Activated CD4-positive, alpha-beta T cell treated with anti-CD3 and anti-CD28 coated beads, Interleukin-2, amount 10 ng/mL, durations not matched to agents 24 days and 14 days (primary cell): ENCODE measurements at regions not wholly inside any gene's neighbourhood (a gene's known extent, or its start where the extent isn't known, plus 50 kb on each side); places are given as distances from the start of the nearest gene placed in this dataset.
"Not testable (repeated sequence)": the region's sequence is repeated elsewhere in the genome, so short reads cannot be mapped to it uniquely, and the experiment has no call there.

Experiments
- DNase-seq: peaks from one replicate; pipeline ENCODE4 v3.0.0; 2022
- H3K27ac Mint-ChIP-seq: one replicate; pipeline ENCODE4 v1.8.0; 2022; ENCODE audit warnings: mild to moderate bottlenecking, mixed read lengths
- H3K27me3 Mint-ChIP-seq: one replicate; pipeline ENCODE4 v1.8.0; 2022; ENCODE audit warnings: mixed read lengths
- H3K36me3 Mint-ChIP-seq: one replicate; pipeline ENCODE4 v1.8.0; 2022; ENCODE audit warnings: low read depth, mild to moderate bottlenecking, mixed read lengths
- H3K4me1 Mint-ChIP-seq: one replicate; pipeline ENCODE4 v1.8.0; 2021; ENCODE audit warnings: mixed read lengths
- H3K4me3 Mint-ChIP-seq: one replicate; pipeline ENCODE4 v1.8.0; 2022; ENCODE audit warnings: mild to moderate bottlenecking, moderate library complexity, mixed read lengths
- H3K9me3 Mint-ChIP-seq: one replicate; pipeline ENCODE4 v1.8.0; 2021; ENCODE audit warnings: mixed read lengths
- intact Hi-C: fragments of 100-400 bp; cut with micrococcal nuclease; formaldehyde crosslinking; loops from one replicate; pipeline ENCODE4 v1.15.1; 2023

DNA sequence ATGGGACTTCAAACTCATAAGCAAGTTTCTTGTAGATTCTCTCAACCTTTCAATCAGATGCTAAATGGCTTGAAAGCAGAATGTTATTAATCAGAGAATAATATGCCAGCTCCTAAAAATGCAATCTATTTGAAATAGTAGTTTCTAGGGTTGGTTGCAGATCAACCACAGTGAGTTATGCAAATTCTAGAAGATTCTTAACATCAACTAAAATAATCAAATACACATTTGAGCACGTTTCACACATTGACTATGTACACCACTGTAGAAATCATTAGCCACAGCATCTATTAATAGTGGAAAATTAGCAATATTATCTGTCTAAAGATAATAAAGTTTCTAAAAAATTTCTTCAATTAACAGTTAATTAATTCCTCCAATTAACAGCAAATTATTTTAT lies 141.9 kb upstream of the GJE1 start:
- Mint-ChIP-seq H3K36me3 (no peaks in the 10 kb centered on the region), H3K4me3 (no peak overlapping the region), H3K9me3 (no peaks in the 10 kb centered on the region), H3K27me3 (no peaks in the 10 kb centered on the region), H3K27ac (no peak overlapping the region), H3K4me1 (no peaks in the 10 kb centered on the region)
- intact Hi-C loops = no loop called here
- DNase-seq = no peak

- no peaks in the 10 kb centered on the region for H3K4me1 Mint-ChIP-seq
- H3K27me3 Mint-ChIP-seq = peaks cover 2% of the 10 kb centered on the region
- H3K36me3 Mint-ChIP-seq = no peaks in the 10 kb centered on the region
- no peak for DNase-seq
- H3K4me3 Mint-ChIP-seq = no peak overlapping the region
- no peaks in the 10 kb centered on the region for H3K9me3 Mint-ChIP-seq
- intact Hi-C loops = loop anchor here (1.0 kb wide), 1 partner anchor 123 kb away; no protein-coding TSS in a partner anchor
- H3K27ac Mint-ChIP-seq = no peak overlapping the region
These were observed 143.1 kb upstream of the GJE1 start for GRCh38 chr6:141989706-141989959.

GRCh38 chr6:141988954-141989705 lies 143.6 kb upstream of the GJE1 start:
- no peak overlapping the region for H3K27ac Mint-ChIP-seq
- no peaks in the 10 kb centered on the region for H3K9me3 Mint-ChIP-seq
- H3K4me1 Mint-ChIP-seq = no peaks in the 10 kb centered on the region
- peaks cover 3% of the 10 kb centered on the region for H3K27me3 Mint-ChIP-seq
- intact Hi-C loops = loop anchor here (1.0 kb wide), 1 partner anchor 123 kb away; no protein-coding TSS in a partner anchor
- peak; percentile 70 for DNase-seq
- no peaks in the 10 kb centered on the region for H3K36me3 Mint-ChIP-seq
- no peak overlapping the region for H3K4me3 Mint-ChIP-seq

GRCh38 chr6:141988327-141988726 lies 144.4 kb upstream of the GJE1 start:
- no peaks in the 10 kb centered on the region for H3K36me3 Mint-ChIP-seq
- peaks cover 3% of the 10 kb centered on the region for H3K27me3 Mint-ChIP-seq
- intact Hi-C loops = no loop called here
- H3K9me3 Mint-ChIP-seq = no peaks in the 10 kb centered on the region
- H3K27ac Mint-ChIP-seq = no peak overlapping the region
- H3K4me3 Mint-ChIP-seq = no peak overlapping the region
- no peaks in the 10 kb centered on the region for H3K4me1 Mint-ChIP-seq
- no peak for DNase-seq

GRCh38 chr6:141986457-141986856 lies 146.3 kb upstream of the GJE1 start:
- H3K27ac Mint-ChIP-seq = no peak overlapping the region
- H3K27me3 Mint-ChIP-seq = peaks cover 3% of the 10 kb centered on the region
- no peaks in the 10 kb centered on the region for H3K4me1 Mint-ChIP-seq
- DNase-seq = no peak
- intact Hi-C loops = no loop called here
- H3K9me3 Mint-ChIP-seq = no peaks in the 10 kb centered on the region
- no peaks in the 10 kb centered on the region for H3K36me3 Mint-ChIP-seq
- H3K4me3 Mint-ChIP-seq = no peak overlapping the region

GRCh38 chr6:141981190-141981589 lies 151.5 kb upstream of the GJE1 start:
- Mint-ChIP-seq H3K36me3 (no peaks in the 10 kb centered on the region), H3K4me1 (no peaks in the 10 kb centered on the region), H3K27me3 (peaks cover 3% of the 10 kb centered on the region), H3K9me3 (no peaks in the 10 kb centered on the region), H3K27ac (no peak overlapping the region), H3K4me3 (no peak overlapping the region)
- DNase-seq = no peak
- intact Hi-C loops = no loop called here

DNA sequence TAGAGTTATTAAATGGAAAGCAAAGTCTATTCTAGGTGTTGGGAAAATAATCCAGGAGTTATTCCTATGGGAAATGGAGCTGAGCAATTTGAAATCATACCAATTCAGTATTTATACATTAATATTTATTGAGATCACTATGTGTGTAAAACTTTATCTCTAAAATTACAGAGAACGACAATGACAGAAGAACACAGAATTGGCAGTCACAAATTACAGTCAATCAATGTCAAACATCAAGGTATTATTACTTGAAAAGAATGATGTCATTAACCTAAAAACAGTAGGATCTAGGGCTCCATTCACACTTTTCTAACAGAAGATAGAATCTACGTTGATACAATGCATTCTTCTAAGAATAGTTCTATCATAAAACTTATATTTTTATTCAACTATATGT lies 154.9 kb upstream of the GJE1 start:
- no peaks in the 10 kb centered on the region for H3K36me3 Mint-ChIP-seq
- H3K4me1 Mint-ChIP-seq = no peaks in the 10 kb centered on the region
- no peak overlapping the region for H3K27ac Mint-ChIP-seq
- intact Hi-C loops = no loop called here
- DNase-seq = no peak
- no peaks in the 10 kb centered on the region for H3K9me3 Mint-ChIP-seq
- H3K4me3 Mint-ChIP-seq = no peak overlapping the region
- H3K27me3 Mint-ChIP-seq = no peaks in the 10 kb centered on the region

GRCh38 chr6:141976994-141977393 lies 155.7 kb upstream of the GJE1 start:
- Mint-ChIP-seq H3K4me1 (no peaks in the 10 kb centered on the region), H3K4me3 (no peak overlapping the region), H3K27me3 (no peaks in the 10 kb centered on the region), H3K27ac (no peak overlapping the region), H3K9me3 (no peaks in the 10 kb centered on the region), H3K36me3 (no peaks in the 10 kb centered on the region)
- DNase-seq = no peak
- intact Hi-C loops = no loop called here

GRCh38 chr6:141969768-141970415 lies 162.8 kb upstream of the GJE1 start:
- H3K27me3 Mint-ChIP-seq, H3K4me1 Mint-ChIP-seq, H3K9me3 Mint-ChIP-seq, H3K27ac Mint-ChIP-seq, DNase-seq, intact Hi-C loops, H3K4me3 Mint-ChIP-seq, H3K36me3 Mint-ChIP-seq: not testable (repeated sequence)

DNA sequence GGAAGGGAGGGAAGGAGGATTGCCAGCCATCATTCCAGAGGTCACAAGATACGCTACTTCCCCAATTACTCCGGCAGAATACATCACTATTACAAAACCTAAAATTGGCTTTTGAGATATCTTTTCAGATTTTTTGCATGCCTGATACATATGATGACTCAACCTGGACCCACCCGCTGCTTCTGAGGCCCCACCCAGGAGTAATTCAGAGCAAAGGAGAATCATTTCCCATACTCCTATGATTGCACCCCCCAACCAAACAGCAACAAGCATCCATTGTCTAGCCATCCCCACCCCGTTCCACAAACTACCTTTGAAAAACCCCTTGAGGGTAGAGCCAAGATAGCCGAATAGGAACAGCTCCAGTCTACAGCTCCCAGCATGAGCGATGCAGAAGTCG lies 163.5 kb upstream of the GJE1 start:
- no peaks in the 10 kb centered on the region for H3K36me3 Mint-ChIP-seq
- no peaks in the 10 kb centered on the region for H3K4me1 Mint-ChIP-seq
- no peak overlapping the region for H3K4me3 Mint-ChIP-seq
- DNase-seq = no peak
- intact Hi-C loops = no loop called here
- peaks cover 3% of the 10 kb centered on the region for H3K9me3 Mint-ChIP-seq
- H3K27ac Mint-ChIP-seq = no peak overlapping the region
- no peaks in the 10 kb centered on the region for H3K27me3 Mint-ChIP-seq

- intact Hi-C loops = no loop called here
- Mint-ChIP-seq H3K4me3 (no peak overlapping the region), H3K27me3 (no peaks in the 10 kb centered on the region), H3K27ac (no peak overlapping the region), H3K9me3 (peaks cover 3% of the 10 kb centered on the region), H3K4me1 (no peaks in the 10 kb centered on the region), H3K36me3 (no peaks in the 10 kb centered on the region)
- no peak for DNase-seq
These were observed 164.1 kb upstream of the GJE1 start for GRCh38 chr6:141968632-141969031.

DNA sequence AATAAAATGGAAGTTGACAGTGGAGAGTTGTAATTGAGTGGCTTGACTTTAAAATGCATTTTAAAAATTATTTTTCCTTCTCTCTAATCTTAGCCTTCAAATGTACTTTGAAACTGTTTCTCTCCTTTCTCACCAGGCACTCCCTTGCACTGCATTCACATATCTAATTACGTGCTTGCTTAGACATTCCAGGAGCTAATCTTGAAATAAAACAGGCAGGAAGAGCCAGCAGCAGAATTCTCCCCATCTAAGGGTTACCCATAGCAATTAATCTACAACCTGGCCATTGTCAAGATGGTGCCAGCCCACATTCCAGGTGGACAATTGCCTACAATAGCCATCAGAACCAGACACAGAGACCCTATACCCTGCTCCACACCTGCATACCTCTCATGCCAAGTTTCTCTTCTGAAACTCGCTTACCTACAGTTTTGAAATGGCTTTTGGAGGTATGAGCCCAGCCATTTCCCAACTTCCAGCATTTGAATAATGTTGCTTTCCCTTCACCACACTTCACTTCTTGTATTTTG lies 167.6 kb upstream of the GJE1 start:
- no peaks in the 10 kb centered on the region for H3K4me1 Mint-ChIP-seq
- peaks cover 3% of the 10 kb centered on the region for H3K9me3 Mint-ChIP-seq
- H3K36me3 Mint-ChIP-seq = no peaks in the 10 kb centered on the region
- no peak overlapping the region for H3K27ac Mint-ChIP-seq
- no peak for DNase-seq
- H3K27me3 Mint-ChIP-seq = no peaks in the 10 kb centered on the region
- intact Hi-C loops = no loop called here
- H3K4me3 Mint-ChIP-seq = no peak overlapping the region

- H3K4me3 Mint-ChIP-seq = no peak overlapping the region
- no peak overlapping the region for H3K27ac Mint-ChIP-seq
- no peaks in the 10 kb centered on the region for H3K36me3 Mint-ChIP-seq
- intact Hi-C loops = no loop called here
- no peaks in the 10 kb centered on the region for H3K27me3 Mint-ChIP-seq
- no peaks in the 10 kb centered on the region for H3K9me3 Mint-ChIP-seq
- no peaks in the 10 kb centered on the region for H3K4me1 Mint-ChIP-seq
- DNase-seq = no peak
These were observed 169.0 kb upstream of the GJE1 start for GRCh38 chr6:141963543-141964295.

GRCh38 chr6:141957271-141957670 lies 175.5 kb upstream of the GJE1 start:
- Mint-ChIP-seq H3K27me3 (no peaks in the 10 kb centered on the region), H3K4me3 (no peak overlapping the region)

More at GRCh38 chr6:141957271-141957670, 175.5 kb upstream of the GJE1 start:
- DNase-seq = no peak
- intact Hi-C loops = no loop called here
- H3K4me1 Mint-ChIP-seq = no peaks in the 10 kb centered on the region
- no peaks in the 10 kb centered on the region for H3K36me3 Mint-ChIP-seq
- peaks cover 14% of the 10 kb centered on the region for H3K9me3 Mint-ChIP-seq
- no peak overlapping the region for H3K27ac Mint-ChIP-seq
